CD4-positive, alpha-beta T cell treated with Interferon gamma for 1 hour (primary cell): ENCODE measurements at regions not wholly inside any gene's neighbourhood (a gene's known extent, or its start where the extent isn't known, plus 50 kb on each side); places are given as distances from the start of the nearest gene placed in this dataset.
"Not testable (repeated sequence)": the region's sequence is repeated elsewhere in the genome, so short reads cannot be mapped to it uniquely, and the experiment has no call there.

Source experiments
- DNase-seq: peaks from one replicate; pipeline ENCODE4 v3.0.0-alpha.2; 2020

GRCh38 chr2:234405462-234405861 is 91.4 kb downstream of the ARL4C start:
- DNase-seq: no peak

- no peak for DNase-seq
Observed at GRCh38 chr2:234404957-234405356, 91.9 kb downstream of the ARL4C start.

DNA sequence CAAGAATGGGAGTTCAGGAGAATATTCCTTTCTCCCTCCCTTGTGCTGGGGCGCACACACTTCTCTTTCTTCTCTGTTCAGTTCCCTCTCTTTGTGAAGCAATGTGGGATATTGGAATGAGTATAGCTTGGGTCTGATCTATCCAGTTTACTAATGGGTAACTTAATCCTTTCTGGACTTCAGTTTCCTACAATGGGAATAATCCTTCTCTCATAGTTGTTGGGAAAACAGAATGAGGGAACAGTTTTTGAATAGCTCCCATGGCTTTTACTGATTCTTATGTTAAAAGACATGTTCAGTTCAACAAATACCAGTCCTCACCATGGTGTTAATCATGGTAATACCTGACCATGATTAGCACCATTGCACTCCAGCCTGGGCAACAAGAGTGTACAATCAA is 93.1 kb downstream of the ARL4C start:
- DNase-seq: no peak

- no peak for DNase-seq
Observed at GRCh38 chr2:234403074-234403473, 93.8 kb downstream of the ARL4C start.

DNA sequence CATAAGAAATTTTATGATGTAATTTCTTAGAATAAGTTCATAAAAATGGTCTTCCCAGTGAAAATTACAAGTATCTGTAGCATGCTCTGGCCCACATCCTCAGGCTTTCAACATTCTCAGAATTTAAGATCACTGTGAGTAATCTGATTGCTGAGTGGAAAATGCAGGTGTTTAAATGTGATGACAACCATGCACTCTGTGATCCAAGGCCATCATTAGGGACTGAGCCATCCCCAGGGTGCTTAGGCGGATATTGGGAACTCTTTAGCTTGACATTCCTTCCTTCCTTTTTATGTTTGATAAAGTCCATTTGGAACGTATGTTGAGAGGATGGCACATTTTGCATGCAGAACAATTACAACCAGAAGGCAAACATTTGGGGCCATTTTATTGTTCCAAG is 95.5 kb downstream of the ARL4C start:
- DNase-seq: no peak

DNA sequence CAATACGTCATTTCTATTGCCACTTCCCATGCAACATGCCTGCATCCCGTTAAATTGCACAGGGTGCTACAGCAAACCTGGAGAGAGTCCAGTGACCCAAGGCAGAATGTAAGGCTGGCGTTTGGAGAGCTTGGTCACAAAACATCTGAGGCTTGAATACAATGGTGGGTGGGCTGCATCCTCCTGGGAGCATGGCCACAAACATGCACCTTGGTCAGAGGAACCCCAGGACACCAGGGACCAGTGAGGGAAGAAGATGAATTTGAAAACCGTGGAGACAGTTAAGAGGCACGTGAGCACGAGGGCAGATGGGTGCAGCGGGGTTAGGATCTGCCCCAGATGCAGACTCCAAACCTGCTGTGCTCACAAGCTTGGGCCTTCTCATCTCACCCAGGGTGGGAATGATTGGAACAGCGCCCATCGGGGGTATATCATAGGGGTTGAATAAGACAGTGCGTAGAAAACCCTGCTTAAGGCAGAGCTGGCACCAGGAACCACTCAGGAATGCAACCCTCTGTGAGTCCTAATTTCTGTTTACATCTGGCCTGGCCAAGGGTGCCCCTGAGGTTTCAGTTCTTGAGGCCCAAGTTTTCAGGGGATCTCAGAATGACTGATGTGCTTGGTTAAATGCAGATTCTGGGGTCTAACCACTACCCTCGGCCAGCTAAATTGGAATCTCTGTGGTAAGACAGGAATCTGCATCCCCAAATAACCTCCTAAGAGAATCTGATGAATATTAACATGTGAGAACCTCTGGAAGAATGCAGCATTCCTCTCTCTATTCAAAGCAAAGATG is 97.2 kb downstream of the ARL4C start:
- DNase-seq: no peak

DNA sequence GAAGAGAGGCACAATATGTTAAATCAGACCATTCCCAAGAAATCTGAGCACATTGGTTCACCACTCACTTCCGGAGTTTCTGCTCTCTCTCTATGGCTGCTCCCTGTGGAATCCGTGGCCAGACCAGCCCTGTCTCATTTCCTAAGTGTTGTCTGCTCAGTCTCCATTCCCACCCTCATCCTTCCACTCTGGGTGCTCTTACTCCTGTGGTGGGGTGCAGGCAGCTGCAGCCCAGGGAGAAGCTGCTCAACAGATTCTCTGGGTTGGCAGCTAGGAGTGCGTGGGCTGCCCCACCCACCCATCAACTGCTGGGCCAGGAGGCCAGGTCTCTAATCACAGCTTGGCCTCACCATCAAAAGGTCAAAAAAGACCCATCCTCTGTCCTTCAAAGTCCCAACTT is 98.3 kb downstream of the ARL4C start:
- DNase-seq: no peak

- no peak for DNase-seq
Observed at GRCh38 chr2:234395891-234396420, 100.9 kb downstream of the ARL4C start.

DNA sequence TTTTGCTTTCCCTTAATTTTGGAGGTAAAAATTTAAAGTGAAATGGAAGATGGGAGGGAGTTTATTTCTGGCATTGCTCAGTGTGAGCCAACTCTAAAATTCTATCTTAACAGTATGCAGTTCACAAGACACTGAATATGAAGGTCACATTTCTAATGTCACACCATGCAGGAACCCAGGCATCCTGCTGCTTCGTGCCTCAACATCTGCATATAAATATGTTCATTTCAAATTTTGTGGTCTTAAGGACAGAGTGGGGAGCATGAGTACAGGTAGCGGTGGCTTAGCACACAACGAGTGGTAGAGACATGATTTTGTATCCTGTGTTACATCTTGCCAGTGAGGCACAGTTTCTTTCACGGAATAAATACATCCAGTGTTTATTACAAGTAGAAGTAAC is 102.4 kb downstream of the ARL4C start:
- DNase-seq: no peak

GRCh38 chr2:234393354-234393753 is 103.5 kb downstream of the ARL4C start:
- no peak for DNase-seq

DNA sequence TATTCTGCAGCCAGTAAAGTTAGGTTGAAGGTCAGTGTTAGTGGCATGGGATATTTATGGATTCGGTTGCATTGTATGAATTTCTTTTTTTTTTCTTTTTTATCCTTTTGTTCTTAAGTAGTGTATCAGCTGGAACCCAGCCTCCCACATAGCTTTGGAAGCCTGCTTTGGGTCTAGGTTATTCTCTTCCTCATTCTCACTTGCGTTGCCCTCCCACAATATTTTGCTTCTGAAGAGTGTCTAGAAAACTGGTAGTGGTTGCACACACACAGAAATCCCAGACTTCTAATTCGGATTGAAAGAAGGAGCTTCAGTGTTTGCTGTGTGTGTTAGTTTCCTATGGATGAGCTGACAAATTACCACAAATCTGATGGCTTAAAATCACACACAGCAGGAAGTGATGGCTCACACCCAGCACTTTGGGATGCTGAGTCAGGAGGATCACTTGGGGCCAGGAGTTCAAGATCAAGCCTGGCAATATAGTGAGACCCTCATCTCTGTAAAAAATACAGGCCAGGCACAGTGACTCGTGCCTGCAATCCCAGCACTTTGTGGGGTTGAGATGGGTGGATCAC is 104.8 kb downstream of the ARL4C start:
- no peak for DNase-seq

DNA sequence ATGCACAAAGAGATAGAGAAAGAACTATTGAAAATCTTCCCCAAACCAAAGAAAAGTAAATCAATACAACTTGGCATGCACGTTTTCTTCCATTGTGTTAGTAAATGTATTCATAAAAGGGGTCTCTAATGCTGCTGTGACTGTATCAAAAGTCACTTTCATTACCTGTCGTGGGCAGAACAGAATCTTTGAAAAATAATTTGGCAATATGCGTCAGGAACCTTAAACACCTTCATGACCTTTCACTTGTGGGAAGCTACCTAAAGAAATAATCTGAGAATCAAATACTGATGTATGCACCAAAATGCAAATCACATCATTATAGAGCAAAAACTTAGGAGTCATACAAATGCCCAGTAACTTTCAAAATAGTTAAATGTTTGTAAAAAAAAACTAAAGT is 105.3 kb downstream of the ARL4C start:
- no peak for DNase-seq

DNA sequence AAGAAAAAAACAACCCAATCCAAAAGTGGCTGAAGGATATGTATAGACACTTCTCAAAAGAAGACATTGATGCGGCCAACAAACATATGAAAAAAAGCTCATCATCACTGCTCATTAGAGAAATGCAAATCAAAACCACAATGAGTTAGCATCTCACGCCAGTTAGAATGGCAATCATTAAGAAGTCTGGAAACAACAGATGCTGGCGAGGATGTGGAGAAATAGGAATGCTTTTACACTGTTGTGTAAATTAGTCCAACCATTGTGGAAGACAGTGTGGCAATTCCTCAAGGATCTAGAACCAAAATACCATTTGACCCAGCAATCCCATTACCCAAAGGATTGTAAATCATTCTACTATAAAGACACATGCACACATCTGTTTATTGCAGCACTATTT is 107.2 kb downstream of the ARL4C start:
- not testable (repeated sequence) for DNase-seq

DNA sequence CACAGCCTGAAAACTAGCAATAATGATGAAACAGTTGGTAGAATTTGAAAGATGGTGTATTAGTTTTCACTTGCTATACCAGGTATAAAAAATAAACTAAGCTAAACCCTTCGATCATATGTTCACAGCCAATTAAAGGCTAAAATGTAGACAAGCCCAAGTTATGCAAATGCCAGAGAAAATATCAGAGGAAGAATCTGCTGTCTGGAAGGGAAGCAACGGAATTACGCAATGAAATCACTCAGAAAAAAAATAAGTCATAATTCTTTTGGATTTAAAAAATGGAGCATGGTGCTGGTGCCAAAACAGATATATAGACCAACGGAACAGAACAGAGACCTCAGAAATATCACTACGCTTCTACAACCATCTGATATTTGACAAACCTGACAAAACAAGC is 108.3 kb downstream of the ARL4C start:
- DNase-seq: no peak

DNA sequence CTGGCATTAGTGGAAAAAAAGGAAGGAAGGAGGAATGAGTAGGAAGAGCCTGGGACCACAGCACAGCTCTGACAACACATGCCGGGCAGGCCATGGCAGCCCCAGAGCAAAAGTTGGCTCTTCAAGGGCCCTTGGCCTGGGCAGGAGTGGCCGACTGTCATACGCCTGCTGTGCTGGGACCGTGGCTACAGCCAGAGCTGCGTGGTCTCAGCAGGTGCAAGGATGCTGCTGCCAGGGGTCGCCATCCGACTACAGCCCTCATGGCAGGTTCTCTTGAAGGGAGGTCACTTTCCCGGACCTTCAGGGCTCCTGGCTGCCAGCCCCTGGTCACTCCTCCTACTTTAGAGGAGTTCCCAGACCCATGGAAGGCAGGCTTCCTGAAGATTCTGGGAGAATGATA is 109.9 kb downstream of the ARL4C start:
- DNase-seq: no peak

DNA sequence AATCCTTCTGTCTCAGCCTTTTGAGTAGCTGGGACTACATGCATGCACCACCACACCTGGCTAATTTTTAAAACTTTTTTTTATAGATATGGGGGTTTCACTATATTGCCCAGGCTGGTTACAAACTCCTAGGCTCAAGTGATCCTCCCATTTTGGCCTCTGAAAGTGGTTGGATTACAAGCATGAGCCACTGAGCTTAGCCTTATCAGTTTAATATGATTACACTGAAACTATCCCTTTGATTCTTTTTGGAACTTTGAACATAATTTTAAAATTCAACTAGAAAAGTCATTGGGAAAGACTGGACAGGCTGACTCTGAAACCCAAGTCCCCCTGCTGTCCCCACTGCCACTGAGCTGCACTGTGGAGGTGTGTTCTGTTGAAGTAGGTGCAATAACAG is 114.8 kb downstream of the ARL4C start:
- no peak for DNase-seq

DNA sequence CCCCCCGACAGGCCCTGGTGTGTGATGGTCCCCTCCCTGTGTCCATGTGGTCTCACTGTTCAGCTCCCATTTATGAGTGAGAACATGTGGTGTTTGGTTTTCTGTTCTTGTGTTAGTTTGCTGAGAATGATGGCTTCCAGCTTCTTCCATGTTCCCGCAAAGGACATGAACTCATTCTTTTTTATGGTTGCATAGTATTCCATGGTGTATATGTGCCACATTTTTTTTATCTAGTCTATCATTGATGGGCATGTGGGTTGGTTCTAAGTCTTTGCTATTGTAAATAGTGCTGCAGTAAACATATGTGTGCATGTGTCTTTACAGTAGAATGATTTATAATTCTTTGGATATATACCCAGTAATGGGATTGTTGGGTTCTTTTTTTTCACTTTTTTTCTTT is 117.9 kb downstream of the ARL4C start:
- not testable (repeated sequence) for DNase-seq

GRCh38 chr2:234378440-234378839 is 118.4 kb downstream of the ARL4C start:
- no peak for DNase-seq

- no peak for DNase-seq
Observed at GRCh38 chr2:234377761-234378391, 119.0 kb downstream of the ARL4C start.

DNA sequence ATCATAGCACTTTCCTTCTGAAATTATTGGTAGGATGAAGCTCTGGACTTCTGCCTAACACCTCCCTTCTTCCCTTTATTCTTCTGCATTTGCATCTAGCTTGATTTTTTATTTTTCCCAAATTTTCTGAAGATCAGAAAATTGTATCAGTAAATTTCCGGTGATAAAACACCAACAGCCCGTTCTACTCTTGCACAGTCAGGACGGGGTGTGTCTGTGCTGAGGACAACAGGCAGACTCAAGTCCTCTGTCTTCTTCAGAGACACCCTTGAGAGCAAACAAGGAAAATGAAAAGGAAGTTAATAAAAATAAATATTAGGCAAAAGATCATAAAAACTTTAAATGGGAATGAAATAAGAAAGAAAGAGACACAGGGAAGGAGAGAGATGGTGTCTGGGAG is 120.7 kb downstream of the ARL4C start:
- DNase-seq: no peak

- no peak for DNase-seq
Observed at GRCh38 chr2:234375176-234375880, 121.6 kb downstream of the ARL4C start.

DNA sequence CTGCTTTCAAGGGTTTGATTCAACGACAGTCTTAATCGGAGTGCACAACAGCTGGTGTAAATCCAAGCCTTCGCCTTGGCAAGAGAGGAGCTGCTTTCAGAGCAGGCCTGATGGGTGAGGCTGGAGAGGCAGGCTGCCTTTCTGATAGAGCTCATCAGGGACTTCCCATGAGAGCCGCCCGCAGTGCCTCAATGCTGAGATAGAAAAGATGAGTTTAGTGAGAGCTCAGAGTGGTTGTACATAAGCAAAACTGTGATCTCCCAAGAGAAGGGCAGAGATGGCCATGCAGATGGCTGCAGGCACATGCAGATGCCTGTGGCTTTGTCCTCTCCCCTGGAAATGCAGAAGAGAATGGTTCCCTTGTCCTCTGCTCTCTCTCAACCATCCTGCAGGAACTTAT is 122.1 kb downstream of the ARL4C start:
- DNase-seq: no peak

DNA sequence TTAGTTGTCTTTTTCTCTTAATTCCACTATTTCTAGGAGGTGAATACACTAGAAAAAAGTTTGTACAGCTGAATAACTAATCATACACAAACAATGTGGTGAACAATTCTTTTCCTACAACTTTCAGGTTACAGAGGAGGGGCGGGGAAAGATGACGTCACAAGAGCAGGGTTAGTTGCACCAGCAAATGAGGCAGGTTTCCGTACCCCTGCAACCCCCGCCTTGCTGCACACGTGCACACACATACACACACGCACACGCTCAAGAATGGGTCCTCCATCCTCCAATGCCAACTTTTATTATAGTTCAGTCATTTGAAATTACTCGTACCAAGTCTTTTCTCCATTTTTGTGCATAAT is 122.8 kb downstream of the ARL4C start:
- DNase-seq: no peak
